ENCODE measurements at regions not wholly inside any gene's neighbourhood (a gene's known extent, or its start where the extent isn't known, plus 50 kb on each side); places are given as distances from the start of the nearest gene placed in this dataset.

GRCh38 chr16:86727131-86727530 is 148.8 kb downstream of the FOXL1 start:
- CTCF ChIA-PET (ENCODE audit: unreplicated experiment): no interaction called here
- intact Hi-C loops (cut with micrococcal nuclease; ENCODE audit: unreplicated experiment): no loop called here
- BruUV-seq (replicated peaks): no TSS peak

DNA sequence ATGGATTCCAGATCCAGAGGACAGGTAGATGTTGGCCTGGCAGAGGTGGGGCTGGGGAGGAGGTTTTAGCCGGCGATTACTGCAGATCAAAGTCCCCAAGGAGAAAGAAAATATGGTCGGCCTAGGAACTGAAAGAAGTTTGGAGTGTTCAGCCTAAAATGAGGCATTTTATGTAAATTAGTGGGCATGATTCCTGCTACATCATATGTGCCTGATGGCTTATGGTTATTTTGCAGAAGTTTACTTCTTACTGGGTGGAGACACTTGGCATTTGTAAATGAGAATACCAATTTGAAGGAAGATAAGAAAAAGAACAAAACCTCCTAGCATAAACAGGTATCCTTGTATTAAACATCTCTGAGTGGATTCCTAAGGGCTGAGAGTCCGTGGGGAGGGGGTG is 149.3 kb downstream of the FOXL1 start:
- no peak overlapping the region for H3K27ac ChIP-seq (ENCODE audit: low read depth, low read length, poor library complexity, severe bottlenecking)
- CTCF ChIA-PET (ENCODE audit: unreplicated experiment): no interaction called here
- intact Hi-C loops (cut with micrococcal nuclease; ENCODE audit: unreplicated experiment): no loop called here
- no peak overlapping the region for H2AFZ ChIP-seq (ENCODE audit: low read length)
- no TSS peak for BruUV-seq (replicated peaks)
- POLR2A ChIA-PET: no interaction called here
- no peaks in the 10 kb centered on the region for H3K9me2 ChIP-seq (ENCODE audit: insufficient read depth, low read length)
- H3K79me2 ChIP-seq (ENCODE audit: insufficient read depth, low read depth, low read length): no peaks in the 10 kb centered on the region
- H3K4me1 ChIP-seq (ENCODE audit: insufficient read depth, low read length, poor library complexity, severe bottlenecking): no peaks in the 10 kb centered on the region
- H4K20me1 ChIP-seq (ENCODE audit: insufficient read depth, low read length): no peaks in the 10 kb centered on the region
- no peaks in the 10 kb centered on the region for H3K9me3 ChIP-seq (ENCODE audit: low read length)
- H3K4me2 ChIP-seq (ENCODE audit: low read length): no peak overlapping the region
- no peaks in the 10 kb centered on the region for H3K36me3 ChIP-seq (ENCODE audit: insufficient read depth, low read length)
- no peak overlapping the region for H3K4me3 ChIP-seq (ENCODE audit: low read depth, low read length, poor library complexity, severe bottlenecking)
- DNase-seq (ENCODE audit: low spot score): no peak
- TF ChIP-seq EZH2phosphoT487 (IDR thresholded peaks at IDR 0.05; ENCODE audit: borderline replicate concordance, low read depth, low read length): no peak
- TF ChIP-seq CTCF (conservative IDR thresholded peaks at IDR 0.05; ENCODE audit: low read length): no peak

More at GRCh38 chr16:86727131-86727530, 148.8 kb downstream of the FOXL1 start:
- DNase-seq (ENCODE audit: low spot score): no peak
- no peaks in the 10 kb centered on the region for H4K20me1 ChIP-seq (ENCODE audit: insufficient read depth, low read length)
- no peak overlapping the region for H2AFZ ChIP-seq (ENCODE audit: low read length)
- no peak overlapping the region for H3K4me3 ChIP-seq (ENCODE audit: low read depth, low read length, poor library complexity, severe bottlenecking)
- H3K36me3 ChIP-seq (ENCODE audit: insufficient read depth, low read length): no peaks in the 10 kb centered on the region
- no peak overlapping the region for H3K27ac ChIP-seq (ENCODE audit: low read depth, low read length, poor library complexity, severe bottlenecking)
- TF ChIP-seq CTCF (conservative IDR thresholded peaks at IDR 0.05; ENCODE audit: low read length): no peak
- TF ChIP-seq EZH2phosphoT487 (IDR thresholded peaks at IDR 0.05; ENCODE audit: borderline replicate concordance, low read depth, low read length): no peak
- no peak overlapping the region for H3K4me2 ChIP-seq (ENCODE audit: low read length)
- no peaks in the 10 kb centered on the region for H3K9me2 ChIP-seq (ENCODE audit: insufficient read depth, low read length)
- H3K79me2 ChIP-seq (ENCODE audit: insufficient read depth, low read depth, low read length): no peaks in the 10 kb centered on the region
- H3K9me3 ChIP-seq (ENCODE audit: low read length): no peaks in the 10 kb centered on the region
- POLR2A ChIA-PET: no interaction called here
- no peaks in the 10 kb centered on the region for H3K4me1 ChIP-seq (ENCODE audit: insufficient read depth, low read length, poor library complexity, severe bottlenecking)

GRCh38 chr16:86729686-86730085 is 151.3 kb downstream of the FOXL1 start:
- no peak overlapping the region for H3K4me2 ChIP-seq (ENCODE audit: low read length)
- no TSS peak for BruUV-seq (replicated peaks)
- H3K9me3 ChIP-seq (ENCODE audit: low read length): no peaks in the 10 kb centered on the region
- CTCF ChIA-PET (ENCODE audit: unreplicated experiment): no interaction called here
- no peak overlapping the region for H3K4me3 ChIP-seq (ENCODE audit: low read depth, low read length, poor library complexity, severe bottlenecking)
- H3K27ac ChIP-seq (ENCODE audit: low read depth, low read length, poor library complexity, severe bottlenecking): no peak overlapping the region
- H2AFZ ChIP-seq (ENCODE audit: low read length): no peak overlapping the region
- DNase-seq (ENCODE audit: low spot score): no peak
- H3K36me3 ChIP-seq (ENCODE audit: insufficient read depth, low read length): no peaks in the 10 kb centered on the region
- no peaks in the 10 kb centered on the region for H3K79me2 ChIP-seq (ENCODE audit: insufficient read depth, low read depth, low read length)
- intact Hi-C loops (cut with micrococcal nuclease; ENCODE audit: unreplicated experiment): no loop called here
- H3K4me1 ChIP-seq (ENCODE audit: insufficient read depth, low read length, poor library complexity, severe bottlenecking): no peaks in the 10 kb centered on the region
- no peaks in the 10 kb centered on the region for H4K20me1 ChIP-seq (ENCODE audit: insufficient read depth, low read length)
- H3K9me2 ChIP-seq (ENCODE audit: insufficient read depth, low read length): no peaks in the 10 kb centered on the region
- TF ChIP-seq EZH2phosphoT487 (IDR thresholded peaks at IDR 0.05; ENCODE audit: borderline replicate concordance, low read depth, low read length): no peak
- POLR2A ChIA-PET: no interaction called here

Measured in OCI-LY7 (cell line).